HCT116 (cell line): ENCODE measurements at regions not wholly inside any gene's neighbourhood (a gene's known extent, or its start where the extent isn't known, plus 50 kb on each side); places are given as distances from the start of the nearest gene placed in this dataset.

Source experiments
- EZH2 ChIP-seq: fragments of 200-600 bp; sonication (generic); IDR thresholded peaks from 2 replicates; pipeline ENCODE4 v1.6.1; 2017; ENCODE audit warnings: antibody characterized with exemption, mixed run types
- POLR2AphosphoS5 ChIP-seq: IDR thresholded peaks from 2 replicates; pipeline ENCODE4 v1.6.1; 2011; ENCODE audit warnings: mild to moderate bottlenecking, low read depth, low read length, moderate library complexity
- TF ChIP-seq, protein P1 (sequence below): IDR thresholded peaks from 2 replicates; pipeline ENCODE4 v1.6.1; 2012
- TF ChIP-seq, protein P2 (sequence below), 3 experiments: fragments of 200-600 bp in 1 of 3; sonication (generic) in 1 of 3; IDR thresholded peaks in 2 of 3; conservative IDR thresholded peaks in 1 of 3; 2 replicates each; pipeline ENCODE4 v1.5.1; 2012 to 2017; ENCODE audit warnings: low read depth in 2 of 3, low read length in 2 of 3, antibody characterized with exemption in 1 of 3, borderline replicate concordance in 1 of 3, control low read depth in 1 of 3, mild to moderate bottlenecking in 1 of 3, mixed read lengths in 1 of 3, mixed run types in 1 of 3, moderate library complexity in 1 of 3; ENCODE audit not compliant: insufficient read depth in 1 of 3
- TF ChIP-seq, protein P3 (sequence below): IDR thresholded peaks from 2 replicates; pipeline ENCODE4 v1.6.1; 2012

DNA sequence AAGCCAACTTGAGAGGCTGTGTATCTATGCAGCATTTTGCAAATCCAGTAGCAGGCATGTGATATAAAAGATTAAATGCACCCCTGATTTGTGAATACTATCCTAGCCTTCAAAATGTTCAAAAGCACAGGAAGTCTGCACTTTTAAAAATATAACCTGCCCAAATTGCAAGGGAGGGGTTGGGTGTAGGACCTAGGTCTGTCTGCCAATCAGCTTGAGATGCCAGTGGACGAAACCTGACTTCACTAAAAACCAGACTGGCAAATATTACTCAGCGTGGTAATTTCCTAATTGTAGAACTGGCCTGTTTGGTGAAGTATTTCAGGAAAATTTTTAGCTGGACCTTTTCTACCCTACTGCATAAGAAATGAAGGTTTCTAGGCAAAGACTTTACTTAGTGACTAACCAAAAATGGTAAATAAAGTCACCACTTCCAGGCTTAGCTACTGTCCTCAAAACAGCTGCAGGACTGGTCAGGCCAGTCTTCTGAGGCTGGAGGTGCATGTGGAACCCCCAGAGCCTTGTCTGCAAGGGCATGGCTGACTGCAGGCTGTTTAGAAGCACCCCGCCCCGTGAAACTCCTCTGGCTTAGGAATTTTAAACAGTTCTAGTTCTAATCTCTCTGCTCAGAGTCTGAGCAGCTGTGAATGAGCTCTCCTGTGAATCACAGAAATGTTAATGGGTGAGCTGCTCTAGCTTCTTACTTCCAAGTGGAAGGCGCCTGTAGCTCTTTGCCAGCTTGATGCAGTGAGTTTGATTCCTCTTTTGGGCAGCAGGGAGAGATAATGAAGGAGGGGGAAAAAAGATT, 104.4 kb upstream of the ESR1 start:
- TF ChIP-seq, protein P1, sequence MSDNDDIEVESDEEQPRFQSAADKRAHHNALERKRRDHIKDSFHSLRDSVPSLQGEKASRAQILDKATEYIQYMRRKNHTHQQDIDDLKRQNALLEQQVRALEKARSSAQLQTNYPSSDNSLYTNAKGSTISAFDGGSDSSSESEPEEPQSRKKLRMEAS, result no peak
- TF ChIP-seq, protein P2, sequence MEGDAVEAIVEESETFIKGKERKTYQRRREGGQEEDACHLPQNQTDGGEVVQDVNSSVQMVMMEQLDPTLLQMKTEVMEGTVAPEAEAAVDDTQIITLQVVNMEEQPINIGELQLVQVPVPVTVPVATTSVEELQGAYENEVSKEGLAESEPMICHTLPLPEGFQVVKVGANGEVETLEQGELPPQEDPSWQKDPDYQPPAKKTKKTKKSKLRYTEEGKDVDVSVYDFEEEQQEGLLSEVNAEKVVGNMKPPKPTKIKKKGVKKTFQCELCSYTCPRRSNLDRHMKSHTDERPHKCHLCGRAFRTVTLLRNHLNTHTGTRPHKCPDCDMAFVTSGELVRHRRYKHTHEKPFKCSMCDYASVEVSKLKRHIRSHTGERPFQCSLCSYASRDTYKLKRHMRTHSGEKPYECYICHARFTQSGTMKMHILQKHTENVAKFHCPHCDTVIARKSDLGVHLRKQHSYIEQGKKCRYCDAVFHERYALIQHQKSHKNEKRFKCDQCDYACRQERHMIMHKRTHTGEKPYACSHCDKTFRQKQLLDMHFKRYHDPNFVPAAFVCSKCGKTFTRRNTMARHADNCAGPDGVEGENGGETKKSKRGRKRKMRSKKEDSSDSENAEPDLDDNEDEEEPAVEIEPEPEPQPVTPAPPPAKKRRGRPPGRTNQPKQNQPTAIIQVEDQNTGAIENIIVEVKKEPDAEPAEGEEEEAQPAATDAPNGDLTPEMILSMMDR (IDR thresholded peaks at IDR 0.05 in 2 of 3, conservative IDR thresholded peaks at IDR 0.05 in 1 of 3; ENCODE audit: borderline replicate concordance in 1 of 3, insufficient read depth in 1 of 3, low read depth in 2 of 3, low read length in 2 of 3), result no peak
- TF ChIP-seq EZH2 (no peak), POLR2AphosphoS5 (no peak)
- TF ChIP-seq, protein P3, sequence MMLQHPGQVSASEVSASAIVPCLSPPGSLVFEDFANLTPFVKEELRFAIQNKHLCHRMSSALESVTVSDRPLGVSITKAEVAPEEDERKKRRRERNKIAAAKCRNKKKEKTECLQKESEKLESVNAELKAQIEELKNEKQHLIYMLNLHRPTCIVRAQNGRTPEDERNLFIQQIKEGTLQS, result no peak
